Omental fat pad (tissue), 3 donors: ENCODE measurements at regions not wholly inside any gene's neighbourhood (a gene's known extent, or its start where the extent isn't known, plus 50 kb on each side); places are given as distances from the start of the nearest gene placed in this dataset.
"Not testable (repeated sequence)": the region's sequence is repeated elsewhere in the genome, so short reads cannot be mapped to it uniquely, and the experiment has no call there.

Experiments
- ATAC-seq: fragments of 150-250 bp; one replicate; pipeline ENCODE4 v1.9.1; 2016; ENCODE audit warnings: mild to moderate bottlenecking, moderate library complexity; ENCODE audit not compliant: low FRiP score
- DNase-seq: peaks from one replicate; pipeline ENCODE4 v3.0.0-alpha.2; 2019; ENCODE audit warnings: low spot score
- CTCF ChIP-seq, 3 donors: fragments of 450-650 bp; IDR thresholded peaks; one replicate each; pipeline ENCODE4 v1.5.1; 2016 to 2017; ENCODE audit warnings: antibody characterized with exemption in 3 of 3, mild to moderate bottlenecking in 3 of 3, moderate library complexity in 2 of 3

- TF ChIP-seq CTCF (IDR thresholded peaks at IDR 0.05), result no peak
- no peak for DNase-seq
- no peak for ATAC-seq
These were observed 68.7 kb upstream of the BMAL1 start for GRCh38 chr11:13208921-13209320.

GRCh38 chr11:13209379-13209778 lies 68.2 kb upstream of the BMAL1 start:
- ATAC-seq (no peak), DNase-seq (no peak)
- no peak for TF ChIP-seq CTCF (IDR thresholded peaks at IDR 0.05)

GRCh38 chr11:13210424-13210823 lies 67.2 kb upstream of the BMAL1 start:
- DNase-seq (no peak), ATAC-seq (no peak)
- no peak for TF ChIP-seq CTCF (IDR thresholded peaks at IDR 0.05)

- ATAC-seq, result no peak
- DNase-seq, result no peak
- TF ChIP-seq CTCF (IDR thresholded peaks at IDR 0.05), result no peak
These were observed 63.3 kb upstream of the BMAL1 start for GRCh38 chr11:13214276-13214675.

GRCh38 chr11:13215149-13215548 lies 62.4 kb upstream of the BMAL1 start:
- no peak for TF ChIP-seq CTCF (IDR thresholded peaks at IDR 0.05)
- no peak for DNase-seq
- ATAC-seq, result no peak

- DNase-seq (no peak), ATAC-seq (peak; percentile 66)
- no peak for TF ChIP-seq CTCF (IDR thresholded peaks at IDR 0.05)
These were observed 61.4 kb upstream of the BMAL1 start for GRCh38 chr11:13216019-13216710.

- no peak for TF ChIP-seq CTCF (IDR thresholded peaks at IDR 0.05)
- no peak for ATAC-seq
These were observed 60.9 kb upstream of the BMAL1 start for GRCh38 chr11:13216711-13217075.

GRCh38 chr11:13218685-13219084 lies 58.9 kb upstream of the BMAL1 start:
- not testable (repeated sequence) for ATAC-seq, DNase-seq

More at GRCh38 chr11:13216711-13217075, 60.9 kb upstream of the BMAL1 start:
- DNase-seq, result no peak
